HEK293 (cell line): ENCODE measurements at regions not wholly inside any gene's neighbourhood (a gene's known extent, or its start where the extent isn't known, plus 50 kb on each side); places are given as distances from the start of the nearest gene placed in this dataset.

Experiments
- OVOL3 ChIP-seq: fragments of 450-650 bp; formaldehyde crosslinking; IDR thresholded peaks from 2 replicates; pipeline ENCODE4 v1.5.1; 2016; ENCODE audit warnings: missing biosample characterization, missing genetic modification characterization
- SP3 ChIP-seq: fragments of 450-650 bp; formaldehyde crosslinking; IDR thresholded peaks from 2 replicates; pipeline ENCODE4 v1.5.1; 2016; ENCODE audit warnings: missing biosample characterization, missing genetic modification characterization
- ZNF239 ChIP-seq: fragments of 450-650 bp; formaldehyde crosslinking; IDR thresholded peaks from 2 replicates; pipeline ENCODE4 v1.5.1; 2016; ENCODE audit warnings: missing biosample characterization, missing genetic modification characterization
- ZSCAN30 ChIP-seq: fragments of 450-650 bp; IDR thresholded peaks from 2 replicates; pipeline ENCODE4 v1.5.1; 2018; ENCODE audit warnings: missing biosample characterization, mild to moderate bottlenecking, missing genetic modification characterization, moderate library complexity
- TF ChIP-seq, protein P1 (sequence below): fragments of 450-650 bp; formaldehyde crosslinking; IDR thresholded peaks from 2 replicates; pipeline ENCODE4 v1.5.1; 2016; ENCODE audit warnings: missing biosample characterization, missing genetic modification characterization

GRCh38 chr10:9056521-9056920 is 1002.0 kb downstream of the GATA3 start:
- TF ChIP-seq, protein P1, sequence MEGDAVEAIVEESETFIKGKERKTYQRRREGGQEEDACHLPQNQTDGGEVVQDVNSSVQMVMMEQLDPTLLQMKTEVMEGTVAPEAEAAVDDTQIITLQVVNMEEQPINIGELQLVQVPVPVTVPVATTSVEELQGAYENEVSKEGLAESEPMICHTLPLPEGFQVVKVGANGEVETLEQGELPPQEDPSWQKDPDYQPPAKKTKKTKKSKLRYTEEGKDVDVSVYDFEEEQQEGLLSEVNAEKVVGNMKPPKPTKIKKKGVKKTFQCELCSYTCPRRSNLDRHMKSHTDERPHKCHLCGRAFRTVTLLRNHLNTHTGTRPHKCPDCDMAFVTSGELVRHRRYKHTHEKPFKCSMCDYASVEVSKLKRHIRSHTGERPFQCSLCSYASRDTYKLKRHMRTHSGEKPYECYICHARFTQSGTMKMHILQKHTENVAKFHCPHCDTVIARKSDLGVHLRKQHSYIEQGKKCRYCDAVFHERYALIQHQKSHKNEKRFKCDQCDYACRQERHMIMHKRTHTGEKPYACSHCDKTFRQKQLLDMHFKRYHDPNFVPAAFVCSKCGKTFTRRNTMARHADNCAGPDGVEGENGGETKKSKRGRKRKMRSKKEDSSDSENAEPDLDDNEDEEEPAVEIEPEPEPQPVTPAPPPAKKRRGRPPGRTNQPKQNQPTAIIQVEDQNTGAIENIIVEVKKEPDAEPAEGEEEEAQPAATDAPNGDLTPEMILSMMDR = no peak
- TF ChIP-seq SP3 (tag by site-specific recombination) = no peak
- no peak for TF ChIP-seq ZNF239 (tag by site-specific recombination)
- no peak for TF ChIP-seq ZSCAN30 (tag by site-specific recombination)
- no peak for TF ChIP-seq OVOL3 (tag by site-specific recombination)
